Erythroblast (primary cell): ENCODE measurements at regions not wholly inside any gene's neighbourhood (a gene's known extent, or its start where the extent isn't known, plus 50 kb on each side); places are given as distances from the start of the nearest gene placed in this dataset.

Experiments
- GATA1 ChIP-seq: IDR thresholded peaks from 2 replicates; pipeline ENCODE4 v1.6.1; 2011; ENCODE audit warnings: low read depth, mild to moderate bottlenecking, control low read depth, low read length, moderate library complexity
- POLR2A ChIP-seq: IDR thresholded peaks from 2 replicates; pipeline ENCODE4 v1.6.1; 2011; ENCODE audit warnings: mild to moderate bottlenecking, low read length

- TF ChIP-seq POLR2A, result no peak
- no peak for TF ChIP-seq GATA1
These were observed 289.4 kb downstream of the TRAM1L1 start for GRCh38 chr4:116796022-116796421.
